ENCODE measurements at regions not wholly inside any gene's neighbourhood (a gene's known extent, or its start where the extent isn't known, plus 50 kb on each side); places are given as distances from the start of the nearest gene placed in this dataset.

- H3K27me3 Mint-ChIP-seq (ENCODE audit: low read depth), result no peaks in the 10 kb centered on the region
- H3K4me3 Mint-ChIP-seq, result no peak overlapping the region
- no peak overlapping the region for H3T11ph ChIP-seq (ENCODE audit: low read length)
- no peaks in the 10 kb centered on the region for H3K9me3 Mint-ChIP-seq
- H3K56ac ChIP-seq (ENCODE audit: insufficient read length, low read depth, low read length), result no peak overlapping the region
- H3K79me2 ChIP-seq (ENCODE audit: insufficient read depth, low read length), result no peaks in the 10 kb centered on the region
- no peaks in the 10 kb centered on the region for H3K27me3 ChIP-seq (ENCODE audit: insufficient read depth, low read length)
- no peak overlapping the region for H2BK5ac ChIP-seq (ENCODE audit: insufficient read length, low read length)
- H3K36me3 Mint-ChIP-seq (ENCODE audit: insufficient read depth in 1 of 3, low read depth in 3 of 3), result no peaks in the 10 kb centered on the region
- no peak overlapping the region for H3K27ac ChIP-seq (ENCODE audit: insufficient read length, low read depth, low read length)
- H2AFZ ChIP-seq (ENCODE audit: low read length), result no peak overlapping the region
- H3K9ac ChIP-seq (ENCODE audit: extremely low read depth, insufficient read length, low read length), result no peak overlapping the region
- no peak overlapping the region for H2BK120ac ChIP-seq (ENCODE audit: low read depth, low read length, poor library complexity, severe bottlenecking)
- H3K4me2 ChIP-seq (ENCODE audit: insufficient read depth, insufficient read length, low read length), result no peak overlapping the region
- H3K4ac ChIP-seq (ENCODE audit: low read depth, low read length), result no peak overlapping the region
- no peaks in the 10 kb centered on the region for H4K20me1 ChIP-seq (ENCODE audit: control insufficient read depth, insufficient read depth, insufficient read length)
- H2BK15ac ChIP-seq (ENCODE audit: low read depth, low read length), result no peak overlapping the region
- no peaks in the 10 kb centered on the region for H3K23me2 ChIP-seq (ENCODE audit: insufficient read length, low read depth, low read length, poor library complexity, severe bottlenecking)
- no peak overlapping the region for H3K14ac ChIP-seq (ENCODE audit: insufficient read depth, low read length)
- no peak overlapping the region for H3K23ac ChIP-seq (ENCODE audit: insufficient read length, low read depth, low read length)
- no peak overlapping the region for H4K8ac ChIP-seq (replicated peaks; ENCODE audit: insufficient read length, low read depth, low read length)
- TF ChIP-seq, protein P1, sequence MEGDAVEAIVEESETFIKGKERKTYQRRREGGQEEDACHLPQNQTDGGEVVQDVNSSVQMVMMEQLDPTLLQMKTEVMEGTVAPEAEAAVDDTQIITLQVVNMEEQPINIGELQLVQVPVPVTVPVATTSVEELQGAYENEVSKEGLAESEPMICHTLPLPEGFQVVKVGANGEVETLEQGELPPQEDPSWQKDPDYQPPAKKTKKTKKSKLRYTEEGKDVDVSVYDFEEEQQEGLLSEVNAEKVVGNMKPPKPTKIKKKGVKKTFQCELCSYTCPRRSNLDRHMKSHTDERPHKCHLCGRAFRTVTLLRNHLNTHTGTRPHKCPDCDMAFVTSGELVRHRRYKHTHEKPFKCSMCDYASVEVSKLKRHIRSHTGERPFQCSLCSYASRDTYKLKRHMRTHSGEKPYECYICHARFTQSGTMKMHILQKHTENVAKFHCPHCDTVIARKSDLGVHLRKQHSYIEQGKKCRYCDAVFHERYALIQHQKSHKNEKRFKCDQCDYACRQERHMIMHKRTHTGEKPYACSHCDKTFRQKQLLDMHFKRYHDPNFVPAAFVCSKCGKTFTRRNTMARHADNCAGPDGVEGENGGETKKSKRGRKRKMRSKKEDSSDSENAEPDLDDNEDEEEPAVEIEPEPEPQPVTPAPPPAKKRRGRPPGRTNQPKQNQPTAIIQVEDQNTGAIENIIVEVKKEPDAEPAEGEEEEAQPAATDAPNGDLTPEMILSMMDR (conservative IDR thresholded peaks at IDR 0.05), result no peak
- no peak for DNase-seq
- no peak overlapping the region for H4K5ac ChIP-seq (ENCODE audit: insufficient read length, low read depth, low read length)
- no peaks in the 10 kb centered on the region for H3K9me3 ChIP-seq (ENCODE audit: control insufficient read depth, low read depth, low read length)
- peaks cover 14% of the 10 kb centered on the region; the same call in 1 of the 2 replicates for H3K4me1 ChIP-seq (ENCODE audit: insufficient read depth, low read length)
- no peak overlapping the region for H2AK5ac ChIP-seq (ENCODE audit: insufficient read length, low read length)
- no CpG with 5 or more reads among the region's 7 CpGs for WGBS (ENCODE audit: extremely low coverage, insufficient read length, low lambda C conversion rate)
- peaks cover 13 to 23% of the 10 kb centered on the region in 2 experiments for H3K4me1 Mint-ChIP-seq
- H3K79me1 ChIP-seq (ENCODE audit: insufficient read depth, low read depth, low read length, poor library complexity, severe bottlenecking), result no peaks in the 10 kb centered on the region
- H3K18ac ChIP-seq (ENCODE audit: insufficient read length, low read depth, low read length), result no peak overlapping the region
- no peak overlapping the region for H2BK20ac ChIP-seq (ENCODE audit: low read depth, low read length, poor library complexity, severe bottlenecking)
- no peak overlapping the region for H2BK12ac ChIP-seq (ENCODE audit: insufficient read length, low read depth, low read length)
- H3K27ac Mint-ChIP-seq, result no peak overlapping the region
- no peak overlapping the region for H4K91ac ChIP-seq (ENCODE audit: insufficient read length, low read depth, low read length)
These were observed 114.6 kb upstream of the TSC22D2 start for GRCh38 chr3:150293401-150294001.
